ENCODE measurements at regions not wholly inside any gene's neighbourhood (a gene's known extent, or its start where the extent isn't known, plus 50 kb on each side); places are given as distances from the start of the nearest gene placed in this dataset.

DNA sequence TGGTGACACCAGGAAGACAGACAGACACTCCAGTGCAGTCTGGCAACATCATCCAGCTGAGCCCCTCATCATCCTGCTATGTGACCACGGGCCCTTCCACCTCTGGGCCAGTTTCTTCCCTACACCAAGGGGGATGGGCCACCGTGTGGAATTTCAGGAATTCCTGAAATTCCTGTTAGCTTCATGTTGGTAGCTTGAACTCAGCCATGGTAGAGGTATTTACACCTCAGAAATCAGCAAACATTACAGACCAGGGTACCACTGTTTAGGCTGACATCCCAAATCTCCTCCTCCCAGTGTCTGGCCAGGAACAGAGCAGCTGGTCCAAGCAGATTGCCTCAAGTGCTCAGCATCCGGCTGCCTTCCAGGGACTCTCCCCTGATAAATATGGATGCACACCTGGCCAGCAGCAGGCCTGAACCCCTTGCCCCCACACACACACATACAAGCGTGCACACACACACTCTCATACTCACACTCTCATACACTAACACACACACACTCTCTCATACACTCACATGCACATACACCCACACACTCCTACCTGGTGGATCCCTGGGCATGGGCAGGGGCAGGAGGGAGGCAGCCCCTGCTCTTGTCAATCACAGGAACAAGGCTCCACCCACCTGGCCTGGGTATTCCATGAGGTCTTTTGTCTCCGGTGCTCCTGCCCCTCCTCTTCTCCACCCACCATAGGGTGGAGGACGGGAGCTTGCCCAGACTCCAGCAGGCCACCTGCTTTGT lies 85.2 kb downstream of the BUD13 start:
- no peaks in the 10 kb centered on the region for H3K9me3 ChIP-seq (ENCODE audit: low read length)
- in situ Hi-C loops (cut with HindIII; ENCODE audit: extremely low pct_ligation_motif_present, low pct_unique_long_range_greater_than_20kb) = no loop called here
- H3K79me2 ChIP-seq (ENCODE audit: insufficient read depth, low read length) = no peaks in the 10 kb centered on the region
- no peak overlapping the region for H3K4me3 ChIP-seq (replicated peaks in 1 of 3; ENCODE audit: insufficient read depth in 1 of 3, low read depth in 2 of 3, low read length in 3 of 3)
- no peak overlapping the region for H3K27ac ChIP-seq (ENCODE audit: extremely low read length, insufficient read depth, low read length)
- BruUV-seq (replicated peaks) = no TSS peak
- TF ChIP-seq ZNF12 (CRISPR knock-in tag; IDR thresholded peaks at IDR 0.05) (no peak), ZNF263 (CRISPR knock-in tag; IDR thresholded peaks at IDR 0.05) (peak; percentile 59)
- H3K4me2 ChIP-seq (ENCODE audit: low read depth, low read length) = peak overlapping the region; percentile 56
- ChIA-PET POLR2A (interaction anchor here (2.5 kb wide), 1 partner anchor 21 kb away, joined by 8 read pairs; no protein-coding TSS in a partner anchor), CTCF (ENCODE audit: low intra/inter-chr PET ratio, low total read pairs) (no interaction called here)
- FAIRE-seq (no peak), ATAC-seq (peak; percentile 32), DNase-seq (ENCODE audit: low spot score) (peak; percentile 31)
- H2AFZ ChIP-seq (ENCODE audit: low read length) = no peak overlapping the region
- no peak overlapping the region for H3K9ac ChIP-seq (ENCODE audit: insufficient read depth, low read depth, low read length)
- peaks cover 16% of the 10 kb centered on the region for H3K4me1 ChIP-seq (ENCODE audit: insufficient read depth, low read length)
- WGBS (ENCODE audit: low lambda C conversion rate) = 6% methylated on average over 4 of the region's 6 CpGs
- H4K20me1 ChIP-seq (ENCODE audit: insufficient read depth, low read length) = no peaks in the 10 kb centered on the region
- no peaks in the 10 kb centered on the region for H3K36me3 ChIP-seq (replicated peaks in 1 of 2; ENCODE audit: control insufficient read depth in 1 of 2, insufficient read depth in 2 of 2, low read length in 2 of 2)
- H3K27me3 ChIP-seq (ENCODE audit: control insufficient read depth in 1 of 2, insufficient read depth in 2 of 2, low read length in 2 of 2) = peaks cover 0 to 3% of the 10 kb centered on the region in 2 experiments; a peak in 2 of 5 replicates
- intact Hi-C loops (cut with micrococcal nuclease; ENCODE audit: unreplicated experiment) = no loop called here

GRCh38 chr11:116686866-116687265 lies 85.9 kb downstream of the BUD13 start:
- Histone ChIP-seq H3K27ac (ENCODE audit: extremely low read length, insufficient read depth, low read length) (no peak overlapping the region), H3K4me1 (ENCODE audit: insufficient read depth, low read length) (peaks cover 16% of the 10 kb centered on the region), H3K27me3 (ENCODE audit: control insufficient read depth in 1 of 2, insufficient read depth in 2 of 2, low read length in 2 of 2) (no peaks in the 10 kb centered on the region), H3K4me3 (replicated peaks in 1 of 3; ENCODE audit: insufficient read depth in 1 of 3, low read depth in 2 of 3, low read length in 3 of 3) (no peak overlapping the region), H3K79me2 (ENCODE audit: insufficient read depth, low read length) (no peaks in the 10 kb centered on the region), H3K9me3 (ENCODE audit: low read length) (no peaks in the 10 kb centered on the region), H3K9ac (ENCODE audit: insufficient read depth, low read depth, low read length) (no peak overlapping the region), H3K36me3 (replicated peaks in 1 of 2; ENCODE audit: control insufficient read depth in 1 of 2, insufficient read depth in 2 of 2, low read length in 2 of 2) (no peaks in the 10 kb centered on the region), H3K4me2 (ENCODE audit: low read depth, low read length) (no peak overlapping the region), H2AFZ (ENCODE audit: low read length) (no peak overlapping the region), H4K20me1 (ENCODE audit: insufficient read depth, low read length) (no peaks in the 10 kb centered on the region)
- no TSS peak for BruUV-seq (replicated peaks)
- POLR2A ChIA-PET = interaction anchor here (2.5 kb wide), 1 partner anchor 20 kb away, joined by 8 read pairs; no protein-coding TSS in a partner anchor
- intact Hi-C loops (cut with micrococcal nuclease; ENCODE audit: unreplicated experiment) = no loop called here
- CTCF ChIA-PET (ENCODE audit: low intra/inter-chr PET ratio, low total read pairs) = no interaction called here
- WGBS (ENCODE audit: low lambda C conversion rate) = 36% methylated on average over 8 of the region's 9 CpGs
- in situ Hi-C loops (cut with HindIII; ENCODE audit: extremely low pct_ligation_motif_present, low pct_unique_long_range_greater_than_20kb) = no loop called here
- DNase-seq (ENCODE audit: low spot score) = no peak
- FAIRE-seq = no peak
- no peak for TF ChIP-seq SRY (CRISPR knock-in tag; IDR thresholded peaks at IDR 0.05)
- no peak for TF ChIP-seq ATF4 (CRISPR knock-in tag; IDR thresholded peaks at IDR 0.05)
- TF ChIP-seq SP4 (CRISPR knock-in tag; IDR thresholded peaks at IDR 0.05) = no peak
- no peak for TF ChIP-seq ZBTB3 (CRISPR knock-in tag; IDR thresholded peaks at IDR 0.05; ENCODE audit: borderline replicate concordance, low read depth)
- ATAC-seq = no peak; the same call in 2 of the 3 replicates

Data from HepG2 (cell line).